ENCODE measurements at regions not wholly inside any gene's neighbourhood (a gene's known extent, or its start where the extent isn't known, plus 50 kb on each side); places are given as distances from the start of the nearest gene placed in this dataset.

GRCh38 chrX:9302381-9302780 lies 162.5 kb upstream of the TBL1X start:
- no peaks in the 10 kb centered on the region for H3K4me1 ChIP-seq (ENCODE audit: control insufficient read depth, insufficient read depth, low read length)
- no peaks in the 10 kb centered on the region for H3K36me3 ChIP-seq (ENCODE audit: control insufficient read depth in 2 of 2, insufficient read depth in 1 of 2, low read length in 2 of 2)
- H3K4me3 ChIP-seq (ENCODE audit: low read depth, low read length) = no peak overlapping the region
- ChIA-PET POLR2A (no interaction called here), CTCF (no interaction called here)
- H3K9me3 ChIP-seq (ENCODE audit: control insufficient read depth, insufficient read depth, low read depth, low read length) = no peaks in the 10 kb centered on the region
- H3K27ac ChIP-seq (ENCODE audit: extremely low read depth, low read depth, low read length) = no peak overlapping the region
- TF ChIP-seq ZNF221 (tag by site-specific recombination; IDR thresholded peaks at IDR 0.05; ENCODE audit: borderline replicate concordance) (no peak), ZNF558 (tag by site-specific recombination; IDR thresholded peaks at IDR 0.05) (no peak)

- TF ChIP-seq ZNF76 (tag by site-specific recombination; IDR thresholded peaks at IDR 0.05; ENCODE audit: borderline replicate concordance, low read depth) = no peak
- no peak for TF ChIP-seq ZNF548 (tag by site-specific recombination; IDR thresholded peaks at IDR 0.05)
- H3K4me3 ChIP-seq (ENCODE audit: low read depth, low read length) = no peak overlapping the region
- H3K9me3 ChIP-seq (ENCODE audit: control insufficient read depth, insufficient read depth, low read depth, low read length) = no peaks in the 10 kb centered on the region
- ChIA-PET POLR2A (no interaction called here), CTCF (no interaction called here)
- H3K27ac ChIP-seq (ENCODE audit: extremely low read depth, low read depth, low read length) = no peak overlapping the region
- H3K36me3 ChIP-seq (ENCODE audit: control insufficient read depth in 2 of 2, insufficient read depth in 1 of 2, low read length in 2 of 2) = no peaks in the 10 kb centered on the region
- H3K4me1 ChIP-seq (ENCODE audit: control insufficient read depth, insufficient read depth, low read length) = no peaks in the 10 kb centered on the region
These were observed 156.4 kb upstream of the TBL1X start for GRCh38 chrX:9308426-9308825.

- Histone ChIP-seq H3K4me3 (ENCODE audit: low read depth, low read length) (no peak overlapping the region), H3K27ac (ENCODE audit: extremely low read depth, low read depth, low read length) (no peak overlapping the region), H3K9me3 (ENCODE audit: control insufficient read depth, insufficient read depth, low read depth, low read length) (no peaks in the 10 kb centered on the region), H3K4me1 (ENCODE audit: control insufficient read depth, insufficient read depth, low read length) (no peaks in the 10 kb centered on the region), H3K36me3 (ENCODE audit: control insufficient read depth in 2 of 2, insufficient read depth in 1 of 2, low read length in 2 of 2) (no peaks in the 10 kb centered on the region)
- TF ChIP-seq ZNF830 (tag by site-specific recombination; IDR thresholded peaks at IDR 0.05; ENCODE audit: low read depth) = no peak
- TF ChIP-seq ZNF544 (tag by site-specific recombination; IDR thresholded peaks at IDR 0.05) = no peak
- no peak for TF ChIP-seq ZNF398 (tag by site-specific recombination; IDR thresholded peaks at IDR 0.05)
- TF ChIP-seq ZNF132 (tag by site-specific recombination; IDR thresholded peaks at IDR 0.05; ENCODE audit: borderline replicate concordance) = no peak
- no peak for TF ChIP-seq ZSCAN30 (tag by site-specific recombination; IDR thresholded peaks at IDR 0.05)
- TF ChIP-seq HOXA7 (CRISPR knock-in tag; IDR thresholded peaks at IDR 0.05; ENCODE audit: borderline replicate concordance) = no peak
- no peak for TF ChIP-seq ZNF610 (tag by site-specific recombination; IDR thresholded peaks at IDR 0.05; ENCODE audit: borderline replicate concordance)
- TF ChIP-seq ZNF239 (tag by site-specific recombination; IDR thresholded peaks at IDR 0.05) = no peak
- TF ChIP-seq ZNF580 (tag by site-specific recombination; IDR thresholded peaks at IDR 0.05) = no peak
- no peak for TF ChIP-seq ZNF266 (tag by site-specific recombination; IDR thresholded peaks at IDR 0.05; ENCODE audit: low read depth)
- no peak for TF ChIP-seq BCL6B (tag by site-specific recombination; IDR thresholded peaks at IDR 0.05)
- no peak for TF ChIP-seq ZNF280C (tag by site-specific recombination; IDR thresholded peaks at IDR 0.05)
- TF ChIP-seq ZNF629 (tag by site-specific recombination; IDR thresholded peaks at IDR 0.05) = no peak
- no peak for TF ChIP-seq ZXDB (tag by site-specific recombination; IDR thresholded peaks at IDR 0.05)
- TF ChIP-seq ZNF791 (tag by site-specific recombination; IDR thresholded peaks at IDR 0.05) = no peak
- no peak for TF ChIP-seq ZNF548 (tag by site-specific recombination; IDR thresholded peaks at IDR 0.05)
- TF ChIP-seq ZNF140 (tag by site-specific recombination; IDR thresholded peaks at IDR 0.05) = no peak
- no peak for TF ChIP-seq SP3 (tag by site-specific recombination; IDR thresholded peaks at IDR 0.05)
- TF ChIP-seq ZNF175 (tag by site-specific recombination; IDR thresholded peaks at IDR 0.05) = no peak
- ChIA-PET POLR2A (no interaction called here), CTCF (no interaction called here)
These were observed 154.2 kb upstream of the TBL1X start for GRCh38 chrX:9310616-9311015.
